Activated CD4-positive, alpha-beta memory T cell treated with anti-CD3 and anti-CD28 coated beads for 36 hours (primary cell): ENCODE measurements at regions not wholly inside any gene's neighbourhood (a gene's known extent, or its start where the extent isn't known, plus 50 kb on each side); places are given as distances from the start of the nearest gene placed in this dataset.
"Not testable (repeated sequence)": the region's sequence is repeated elsewhere in the genome, so short reads cannot be mapped to it uniquely, and the experiment has no call there.

ENCODE experiments used
- CTCF ChIA-PET: fragments of 350-600 bp; sonication (Branson Sonifier 250); formaldehyde crosslinking; loops from one replicate; lab custom pipeline; 2021; ENCODE audit warnings: antibody characterized with exemption, inconsistent platforms; lab: Charles Lee
- POLR2A ChIA-PET: fragments of 350-600 bp; sonication (Branson Sonifier 250); formaldehyde crosslinking; loops from one replicate; lab custom pipeline; 2021; ENCODE audit warnings: antibody characterized with exemption; lab: Charles Lee
- DNase-seq: peaks from one replicate; pipeline ENCODE4 v3.0.0-alpha.2; 2020
- H3K27ac Mint-ChIP-seq: one replicate; pipeline ENCODE4 v1.8.0; 2021; ENCODE audit warnings: mixed read lengths
- H3K27me3 Mint-ChIP-seq: one replicate; pipeline ENCODE4 v1.8.0; 2021; ENCODE audit warnings: mixed read lengths
- H3K36me3 Mint-ChIP-seq: one replicate; pipeline ENCODE4 v1.8.0; 2021; ENCODE audit warnings: mixed read lengths
- H3K4me1 Mint-ChIP-seq: one replicate; pipeline ENCODE4 v1.8.0; 2021; ENCODE audit warnings: low read depth, mixed read lengths
- H3K4me3 Mint-ChIP-seq: one replicate; pipeline ENCODE4 v1.8.0; 2021; ENCODE audit warnings: mild to moderate bottlenecking, mixed read lengths
- H3K9me3 Mint-ChIP-seq: one replicate; pipeline ENCODE4 v1.8.0; 2021; ENCODE audit warnings: mixed read lengths
- intact Hi-C: fragments of 100-400 bp; cut with micrococcal nuclease; formaldehyde crosslinking; loops from one replicate; pipeline ENCODE4 v1.15.1; 2023

GRCh38 chr12:31882682-31883081 is 76.5 kb upstream of the RESF1 start:
- H3K4me3 Mint-ChIP-seq, CTCF ChIA-PET, H3K27me3 Mint-ChIP-seq, DNase-seq, intact Hi-C loops, H3K27ac Mint-ChIP-seq: not testable (repeated sequence)
- Mint-ChIP-seq H3K4me1 (peaks cover 18% of the 10 kb centered on the region), H3K9me3 (peaks cover 40% of the 10 kb centered on the region), H3K36me3 (peaks cover 26% of the 10 kb centered on the region)
- POLR2A ChIA-PET = interaction anchor here (0.9 kb wide), 1 partner anchor 9 kb away, joined by 4 read pairs; no protein-coding TSS in a partner anchor

- H3K27ac Mint-ChIP-seq = no peak overlapping the region
- no peak for DNase-seq
- POLR2A ChIA-PET = no interaction called here
- H3K27me3 Mint-ChIP-seq = no peaks in the 10 kb centered on the region
- peaks cover 20% of the 10 kb centered on the region for H3K9me3 Mint-ChIP-seq
- no peak overlapping the region for H3K4me3 Mint-ChIP-seq
- CTCF ChIA-PET = no interaction called here
- H3K36me3 Mint-ChIP-seq = peaks cover 10% of the 10 kb centered on the region
- H3K4me1 Mint-ChIP-seq = peaks cover 13% of the 10 kb centered on the region
- intact Hi-C loops = no loop called here
These were observed 78.9 kb upstream of the RESF1 start for GRCh38 chr12:31880340-31880739.

- peaks cover 7% of the 10 kb centered on the region for H3K9me3 Mint-ChIP-seq
- peaks cover 8% of the 10 kb centered on the region for H3K36me3 Mint-ChIP-seq
- no peaks in the 10 kb centered on the region for H3K27me3 Mint-ChIP-seq
- DNase-seq = no peak
- H3K4me1 Mint-ChIP-seq = peaks cover 27% of the 10 kb centered on the region
- no peak overlapping the region for H3K4me3 Mint-ChIP-seq
- intact Hi-C loops = no loop called here
- ChIA-PET POLR2A (no interaction called here), CTCF (no interaction called here)
- no peak overlapping the region for H3K27ac Mint-ChIP-seq
These were observed 81.3 kb upstream of the RESF1 start for GRCh38 chr12:31877884-31878283.

GRCh38 chr12:31876568-31877424 is 82.4 kb upstream of the RESF1 start:
- POLR2A ChIA-PET = no interaction called here
- H3K27me3 Mint-ChIP-seq = no peaks in the 10 kb centered on the region
- DNase-seq = no peak
- peaks cover 8% of the 10 kb centered on the region for H3K36me3 Mint-ChIP-seq
- peak overlapping the region; percentile 72 for H3K27ac Mint-ChIP-seq
- CTCF ChIA-PET = interaction anchor here (0.6 kb wide), 1 partner anchor 203 kb away, joined by 3 read pairs; no protein-coding TSS in a partner anchor
- H3K4me1 Mint-ChIP-seq = peaks cover 27% of the 10 kb centered on the region
- intact Hi-C loops = no loop called here
- no peak overlapping the region for H3K4me3 Mint-ChIP-seq
- peaks cover 8% of the 10 kb centered on the region for H3K9me3 Mint-ChIP-seq

GRCh38 chr12:31875609-31875964 is 83.6 kb upstream of the RESF1 start:
- no peak for DNase-seq
- H3K4me3 Mint-ChIP-seq = peak overlapping the region; percentile 16
- ChIA-PET CTCF (interaction anchor here (0.6 kb wide), 1 partner anchor 202 kb away, joined by 3 read pairs; no protein-coding TSS in a partner anchor), POLR2A (interaction anchor here (0.8 to 1.8 kb wide), 2 partner anchors 65 to 84 kb away, joined by 6 to 11 read pairs; partner anchors contain the start of gene RESF1)
- intact Hi-C loops = loop anchor here (1.0 to 2.0 kb wide), 4 partner anchors 21 to 147 kb away; partner anchors contain the start of gene AMN1
- H3K4me1 Mint-ChIP-seq = peaks cover 27% of the 10 kb centered on the region
- H3K27ac Mint-ChIP-seq = peak overlapping the region; percentile 97
- H3K36me3 Mint-ChIP-seq = peaks cover 8% of the 10 kb centered on the region
- H3K27me3 Mint-ChIP-seq = no peaks in the 10 kb centered on the region
- peaks cover 13% of the 10 kb centered on the region for H3K9me3 Mint-ChIP-seq

- Mint-ChIP-seq H3K9me3 (peaks cover 13% of the 10 kb centered on the region), H3K36me3 (peaks cover 8% of the 10 kb centered on the region), H3K27me3 (no peaks in the 10 kb centered on the region), H3K27ac (peak overlapping the region; percentile 97), H3K4me1 (peaks cover 27% of the 10 kb centered on the region), H3K4me3 (peak overlapping the region; percentile 47)
- DNase-seq = peak; percentile 86
- ChIA-PET CTCF (no interaction called here), POLR2A (interaction anchor here (0.7 to 1.8 kb wide), 5 partner anchors 21 to 146 kb away, joined by 3 to 11 read pairs (median 4); partner anchors contain the start of genes AMN1 and RESF1)
- intact Hi-C loops = loop anchor here (1.0 to 2.0 kb wide), 4 partner anchors 21 to 146 kb away; partner anchors contain the start of gene AMN1
These were observed 84.1 kb upstream of the RESF1 start for GRCh38 chr12:31874961-31875608.

GRCh38 chr12:31872831-31873604 is 86.2 kb upstream of the RESF1 start:
- H3K9me3 Mint-ChIP-seq = peaks cover 10% of the 10 kb centered on the region

GRCh38 chr12:31869972-31870371 is 89.2 kb upstream of the RESF1 start:
- Mint-ChIP-seq H3K4me3 (no peak overlapping the region), H3K36me3 (peaks cover 8% of the 10 kb centered on the region), H3K4me1 (peaks cover 17% of the 10 kb centered on the region), H3K9me3 (peaks cover 10% of the 10 kb centered on the region), H3K27me3 (no peaks in the 10 kb centered on the region), H3K27ac (no peak overlapping the region)
- intact Hi-C loops = no loop called here
- ChIA-PET POLR2A (no interaction called here), CTCF (no interaction called here)
- no peak for DNase-seq

More at GRCh38 chr12:31872831-31873604, 86.2 kb upstream of the RESF1 start:
- DNase-seq = no peak
- ChIA-PET CTCF (no interaction called here), POLR2A (no interaction called here)
- Mint-ChIP-seq H3K4me3 (no peak overlapping the region), H3K36me3 (peaks cover 4% of the 10 kb centered on the region), H3K4me1 (peaks cover 24% of the 10 kb centered on the region), H3K27me3 (no peaks in the 10 kb centered on the region), H3K27ac (peak overlapping the region; percentile 2)
- intact Hi-C loops = no loop called here

- Mint-ChIP-seq H3K36me3 (peaks cover 3% of the 10 kb centered on the region), H3K9me3 (peaks cover 10% of the 10 kb centered on the region), H3K4me3 (no peak overlapping the region), H3K4me1 (peaks cover 7% of the 10 kb centered on the region), H3K27me3 (no peaks in the 10 kb centered on the region), H3K27ac (no peak overlapping the region)
- POLR2A ChIA-PET = no interaction called here
- CTCF ChIA-PET = no interaction called here
- DNase-seq = no peak
- intact Hi-C loops = no loop called here
These were observed 90.2 kb upstream of the RESF1 start for GRCh38 chr12:31868965-31869364.

- POLR2A ChIA-PET = no interaction called here
- Mint-ChIP-seq H3K4me1 (peaks cover 7% of the 10 kb centered on the region), H3K9me3 (peaks cover 5% of the 10 kb centered on the region), H3K27ac (peak overlapping the region; percentile 28), H3K27me3 (no peaks in the 10 kb centered on the region), H3K36me3 (peaks cover 3% of the 10 kb centered on the region), H3K4me3 (no peak overlapping the region)
- no peak for DNase-seq
- intact Hi-C loops = no loop called here
- CTCF ChIA-PET = no interaction called here
These were observed 91.9 kb upstream of the RESF1 start for GRCh38 chr12:31867292-31867691.

GRCh38 chr12:31866523-31866922 is 92.7 kb upstream of the RESF1 start:
- no peak overlapping the region for H3K4me3 Mint-ChIP-seq
- peaks cover 9% of the 10 kb centered on the region for H3K4me1 Mint-ChIP-seq
- DNase-seq = no peak
- intact Hi-C loops = no loop called here
- POLR2A ChIA-PET = interaction anchor here (0.6 to 1.1 kb wide), 2 partner anchors 93 to 97 kb away, joined by 3 to 5 read pairs; partner anchors contain the start of gene RESF1
- CTCF ChIA-PET = no interaction called here
- no peak overlapping the region for H3K27ac Mint-ChIP-seq
- H3K27me3 Mint-ChIP-seq = no peaks in the 10 kb centered on the region
- H3K36me3 Mint-ChIP-seq = peaks cover 3% of the 10 kb centered on the region
- H3K9me3 Mint-ChIP-seq = peaks cover 4% of the 10 kb centered on the region
